ENCODE measurements at regions not wholly inside any gene's neighbourhood (a gene's known extent, or its start where the extent isn't known, plus 50 kb on each side); places are given as distances from the start of the nearest gene placed in this dataset.

DNA sequence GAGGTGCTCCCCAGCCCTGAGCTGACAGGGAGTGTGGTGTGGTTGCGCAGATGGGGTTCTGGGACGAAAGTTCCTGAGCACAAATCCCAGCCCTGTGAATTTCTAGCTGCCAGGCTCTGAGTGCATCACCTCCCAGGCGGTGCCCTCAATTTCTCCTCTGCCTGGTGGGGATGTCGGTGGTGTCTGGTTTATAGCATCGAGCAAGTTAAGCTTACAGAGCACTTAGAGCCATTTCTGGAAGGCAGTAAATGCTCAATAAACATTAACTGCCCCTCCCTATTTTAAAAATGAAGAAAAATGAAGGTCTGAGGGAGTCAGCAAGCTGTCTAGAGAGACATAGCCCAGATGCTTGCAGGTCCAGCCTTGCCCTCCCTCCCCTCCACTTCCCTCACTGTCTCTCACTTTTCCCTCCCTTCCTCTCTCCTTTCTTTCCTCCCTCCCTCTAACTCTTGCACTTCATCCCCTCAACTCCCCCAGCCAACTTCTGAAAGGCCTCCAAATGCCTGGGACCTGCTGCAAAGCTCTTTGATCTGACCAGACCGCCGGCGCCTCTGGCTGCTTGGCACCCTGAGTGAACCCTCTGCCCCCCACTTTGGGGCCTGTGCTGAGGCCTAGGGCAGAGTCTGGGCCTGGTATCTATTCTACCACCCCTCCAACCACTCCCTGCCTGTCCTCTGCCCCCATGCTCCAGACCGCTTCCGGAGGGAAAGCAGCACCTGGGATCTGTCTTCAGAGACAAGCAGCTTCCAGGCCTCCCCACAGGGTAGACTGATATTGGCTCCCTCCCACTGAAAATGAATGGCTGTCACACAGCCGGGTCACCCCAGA lies 438.3 kb downstream of the RPS24 start:
- H3K9me3 ChIP-seq (ENCODE audit: control insufficient read depth, insufficient read depth, low read length), result no peaks in the 10 kb centered on the region
- H3K27me3 ChIP-seq (ENCODE audit: control insufficient read depth, insufficient read depth, low read length), result no peaks in the 10 kb centered on the region
- H3K4me3 ChIP-seq (ENCODE audit: low read depth, low read length), result no peak overlapping the region
- peaks cover 3% of the 10 kb centered on the region for H3K4me1 ChIP-seq (ENCODE audit: control insufficient read depth, insufficient read depth, low read length)
- no peak overlapping the region for H3K9ac ChIP-seq (ENCODE audit: low read depth, low read length)
- H3K36me3 ChIP-seq (ENCODE audit: control insufficient read depth, insufficient read depth, low read length), result no peaks in the 10 kb centered on the region

DNA sequence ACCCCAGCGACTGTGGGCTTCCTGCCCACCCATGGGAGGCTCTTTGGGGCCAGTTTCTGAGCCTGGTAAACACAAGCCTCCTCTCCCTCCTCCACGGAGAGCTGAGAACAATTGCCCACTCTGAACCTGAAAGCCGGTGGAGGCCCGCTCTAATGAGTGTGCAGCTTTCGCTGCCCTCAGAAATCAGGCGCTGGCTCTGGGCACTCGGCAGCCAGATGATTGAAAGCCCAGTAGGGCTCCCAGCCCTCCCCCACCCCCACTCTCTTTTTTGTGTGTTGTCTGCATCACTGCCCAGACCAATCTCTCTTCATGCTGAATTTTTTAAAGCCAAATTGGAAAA lies 438.9 kb downstream of the RPS24 start:
- H3K9ac ChIP-seq (ENCODE audit: low read depth, low read length), result no peak overlapping the region
- H3K4me1 ChIP-seq (ENCODE audit: control insufficient read depth, insufficient read depth, low read length), result peaks cover 3% of the 10 kb centered on the region
- H3K9me3 ChIP-seq (ENCODE audit: control insufficient read depth, insufficient read depth, low read length), result no peaks in the 10 kb centered on the region
- H3K27me3 ChIP-seq (ENCODE audit: control insufficient read depth, insufficient read depth, low read length), result no peaks in the 10 kb centered on the region
- H3K36me3 ChIP-seq (ENCODE audit: control insufficient read depth, insufficient read depth, low read length), result no peaks in the 10 kb centered on the region
- H3K4me3 ChIP-seq (ENCODE audit: low read depth, low read length), result no peak overlapping the region

DNA sequence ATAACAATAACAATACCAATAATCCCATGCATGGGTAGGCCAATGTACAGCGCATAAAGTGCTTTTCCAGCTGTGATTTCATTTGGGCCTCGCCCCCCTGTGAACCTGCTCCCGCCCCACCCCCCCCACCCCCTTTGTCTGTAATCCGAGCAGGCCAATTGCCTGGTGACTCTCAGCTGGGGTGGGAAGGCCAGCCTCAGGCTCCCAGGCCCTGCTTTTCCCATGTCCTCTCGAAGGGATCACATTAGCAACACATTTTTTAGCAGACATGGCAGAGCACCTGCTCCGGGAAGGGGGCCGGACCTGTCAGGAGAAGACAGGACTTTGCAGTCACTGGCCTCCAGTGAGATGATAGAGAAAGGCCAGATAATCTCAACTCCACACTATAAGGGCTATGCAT lies 439.3 kb downstream of the RPS24 start:
- H3K4me1 ChIP-seq (ENCODE audit: control insufficient read depth, insufficient read depth, low read length), result peaks cover 3% of the 10 kb centered on the region
- H3K36me3 ChIP-seq (ENCODE audit: control insufficient read depth, insufficient read depth, low read length), result no peaks in the 10 kb centered on the region
- H3K9me3 ChIP-seq (ENCODE audit: control insufficient read depth, insufficient read depth, low read length), result no peaks in the 10 kb centered on the region
- no peak overlapping the region for H3K4me3 ChIP-seq (ENCODE audit: low read depth, low read length)
- no peak overlapping the region for H3K9ac ChIP-seq (ENCODE audit: low read depth, low read length)
- no peaks in the 10 kb centered on the region for H3K27me3 ChIP-seq (ENCODE audit: control insufficient read depth, insufficient read depth, low read length)

DNA sequence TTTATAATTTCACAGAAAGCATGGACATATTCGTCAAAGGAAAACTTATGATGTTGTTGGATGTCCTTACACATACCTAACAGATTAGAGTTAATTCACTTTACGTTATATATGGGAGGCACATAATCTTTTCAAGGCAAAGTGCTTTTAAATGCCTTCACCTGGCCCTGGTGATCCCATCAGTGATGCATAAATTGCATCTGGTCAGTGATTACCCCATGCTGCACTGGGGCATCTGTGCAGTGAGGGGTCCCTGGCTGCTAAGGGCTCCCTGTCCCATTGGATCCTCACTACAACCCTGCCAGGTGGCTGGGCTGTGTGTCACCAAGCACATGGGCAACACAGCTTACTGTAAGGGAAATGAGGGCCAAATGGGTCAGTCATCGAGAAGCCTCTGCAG lies 441.1 kb downstream of the RPS24 start:
- H3K9ac ChIP-seq (ENCODE audit: low read depth, low read length), result no peak overlapping the region
- H3K36me3 ChIP-seq (ENCODE audit: control insufficient read depth, insufficient read depth, low read length), result no peaks in the 10 kb centered on the region
- no peak overlapping the region for H3K4me3 ChIP-seq (ENCODE audit: low read depth, low read length)
- no peaks in the 10 kb centered on the region for H3K27me3 ChIP-seq (ENCODE audit: control insufficient read depth, insufficient read depth, low read length)
- H3K9me3 ChIP-seq (ENCODE audit: control insufficient read depth, insufficient read depth, low read length), result no peaks in the 10 kb centered on the region
- H3K4me1 ChIP-seq (ENCODE audit: control insufficient read depth, insufficient read depth, low read length), result peaks cover 3% of the 10 kb centered on the region

DNA sequence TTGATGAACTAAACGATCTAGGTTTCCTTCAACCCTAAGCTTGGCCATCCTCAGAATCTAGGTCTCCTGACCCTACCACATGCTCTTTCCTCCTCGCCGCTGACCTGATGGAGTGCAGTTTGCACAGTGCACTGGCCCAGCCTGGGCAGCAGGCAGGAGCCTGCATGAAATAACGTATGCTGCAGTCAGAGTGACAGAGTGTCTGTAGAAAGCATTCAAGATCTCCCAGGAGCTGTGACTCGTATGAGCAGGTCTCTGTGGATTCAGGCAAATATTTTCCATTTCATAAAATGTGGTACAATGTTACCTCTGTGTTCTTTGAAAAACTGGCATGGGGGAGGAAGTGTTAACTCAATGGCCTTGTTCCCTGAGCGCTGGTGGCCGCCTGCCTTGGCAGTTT lies 441.8 kb downstream of the RPS24 start:
- Histone ChIP-seq H3K9ac (ENCODE audit: low read depth, low read length) (no peak overlapping the region), H3K4me3 (ENCODE audit: low read depth, low read length) (no peak overlapping the region), H3K36me3 (ENCODE audit: control insufficient read depth, insufficient read depth, low read length) (no peaks in the 10 kb centered on the region), H3K27me3 (ENCODE audit: control insufficient read depth, insufficient read depth, low read length) (no peaks in the 10 kb centered on the region), H3K9me3 (ENCODE audit: control insufficient read depth, insufficient read depth, low read length) (no peaks in the 10 kb centered on the region), H3K4me1 (ENCODE audit: control insufficient read depth, insufficient read depth, low read length) (peaks cover 3% of the 10 kb centered on the region)

DNA sequence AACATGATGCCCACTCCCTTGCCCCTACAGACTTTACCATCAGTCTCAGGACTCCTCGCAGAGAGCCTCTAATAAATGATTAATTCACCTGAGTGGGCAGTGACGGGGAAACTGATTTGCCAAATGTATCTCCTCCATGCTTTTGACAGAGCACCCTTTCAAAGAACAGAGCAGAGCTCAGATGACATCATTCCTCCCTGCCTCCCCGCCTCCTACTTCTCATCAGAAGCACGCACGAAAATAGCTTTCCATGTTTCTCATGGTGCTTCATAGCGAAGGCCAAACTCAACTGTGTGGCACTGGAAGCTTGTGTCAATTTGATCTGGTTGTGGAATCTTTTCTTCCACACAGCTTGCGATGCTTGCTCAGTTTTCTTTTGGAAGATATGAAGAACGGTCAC lies 442.5 kb downstream of the RPS24 start:
- Histone ChIP-seq H3K4me3 (ENCODE audit: low read depth, low read length) (no peak overlapping the region), H3K27me3 (ENCODE audit: control insufficient read depth, insufficient read depth, low read length) (no peaks in the 10 kb centered on the region), H3K36me3 (ENCODE audit: control insufficient read depth, insufficient read depth, low read length) (no peaks in the 10 kb centered on the region), H3K4me1 (ENCODE audit: control insufficient read depth, insufficient read depth, low read length) (peaks cover 3% of the 10 kb centered on the region), H3K9ac (ENCODE audit: low read depth, low read length) (no peak overlapping the region), H3K9me3 (ENCODE audit: control insufficient read depth, insufficient read depth, low read length) (no peaks in the 10 kb centered on the region)

DNA sequence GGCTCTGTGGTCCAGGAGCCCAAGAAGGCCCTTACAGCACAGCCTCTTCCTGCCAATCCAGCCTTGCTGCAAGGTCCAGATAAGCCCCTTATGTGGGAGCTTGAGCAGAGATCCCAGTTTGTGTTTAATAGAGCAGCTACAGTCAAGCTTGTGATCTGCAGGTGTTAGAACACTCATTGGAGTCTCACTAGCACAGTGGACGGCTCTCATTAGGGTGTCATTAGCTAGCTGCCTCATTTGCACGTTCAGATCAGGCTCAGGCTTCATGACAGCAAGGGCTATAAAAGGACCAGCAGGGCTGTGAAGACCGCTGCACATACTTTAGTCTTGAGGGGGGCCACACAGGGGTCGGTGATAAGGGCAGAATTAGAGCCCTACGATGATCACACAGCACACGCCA lies 443.2 kb downstream of the RPS24 start:
- no peak overlapping the region for H3K4me3 ChIP-seq (ENCODE audit: low read depth, low read length)
- no peaks in the 10 kb centered on the region for H3K27me3 ChIP-seq (ENCODE audit: control insufficient read depth, insufficient read depth, low read length)
- peaks cover 3% of the 10 kb centered on the region for H3K4me1 ChIP-seq (ENCODE audit: control insufficient read depth, insufficient read depth, low read length)
- no peaks in the 10 kb centered on the region for H3K36me3 ChIP-seq (ENCODE audit: control insufficient read depth, insufficient read depth, low read length)
- H3K9me3 ChIP-seq (ENCODE audit: control insufficient read depth, insufficient read depth, low read length), result no peaks in the 10 kb centered on the region
- H3K9ac ChIP-seq (ENCODE audit: low read depth, low read length), result no peak overlapping the region

DNA sequence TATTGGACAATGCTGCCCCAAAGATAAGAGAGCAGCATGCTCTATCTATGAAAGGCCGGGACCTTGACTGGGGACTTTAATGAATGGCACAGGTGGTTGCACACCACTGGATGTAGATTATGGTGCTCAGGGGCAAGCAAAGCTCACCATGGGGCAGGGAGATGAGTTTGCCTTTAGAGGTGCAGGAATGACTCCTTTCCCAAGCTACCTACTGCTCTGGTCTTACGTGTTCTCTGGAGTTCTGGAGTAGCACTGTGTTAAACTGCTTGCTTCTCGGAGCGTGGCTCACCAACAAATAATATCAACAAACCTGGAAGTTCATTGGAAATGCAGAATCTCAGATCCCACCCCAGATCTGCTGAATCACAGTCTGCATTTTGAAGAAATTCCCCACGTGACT lies 445.3 kb downstream of the RPS24 start:
- Histone ChIP-seq H3K36me3 (ENCODE audit: control insufficient read depth, insufficient read depth, low read length) (no peaks in the 10 kb centered on the region), H3K27me3 (ENCODE audit: control insufficient read depth, insufficient read depth, low read length) (no peaks in the 10 kb centered on the region), H3K4me1 (ENCODE audit: control insufficient read depth, insufficient read depth, low read length) (no peaks in the 10 kb centered on the region), H3K9ac (ENCODE audit: low read depth, low read length) (no peak overlapping the region), H3K9me3 (ENCODE audit: control insufficient read depth, insufficient read depth, low read length) (no peaks in the 10 kb centered on the region), H3K4me3 (ENCODE audit: low read depth, low read length) (no peak overlapping the region)

DNA sequence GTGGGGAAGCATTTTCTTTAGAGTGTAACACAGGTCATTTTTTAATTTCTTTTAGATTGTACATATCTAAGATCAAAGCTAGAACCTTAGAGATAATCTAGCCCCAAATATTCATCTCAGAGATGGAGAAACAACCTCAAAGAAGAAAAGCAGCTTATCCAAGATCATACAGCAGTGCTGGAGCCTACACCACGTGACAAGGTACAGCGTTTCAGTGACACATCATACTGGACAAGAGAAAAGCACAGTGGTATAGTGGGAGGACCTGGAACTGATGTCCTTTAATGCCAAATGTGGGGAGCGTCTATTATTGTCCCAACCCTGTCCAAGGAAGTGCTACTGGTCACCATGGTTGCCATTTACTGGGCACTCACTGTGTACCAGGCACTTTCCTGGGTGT lies 445.8 kb downstream of the RPS24 start:
- no peaks in the 10 kb centered on the region for H3K9me3 ChIP-seq (ENCODE audit: control insufficient read depth, insufficient read depth, low read length)
- H3K4me1 ChIP-seq (ENCODE audit: control insufficient read depth, insufficient read depth, low read length), result no peaks in the 10 kb centered on the region
- no peak overlapping the region for H3K4me3 ChIP-seq (ENCODE audit: low read depth, low read length)
- H3K9ac ChIP-seq (ENCODE audit: low read depth, low read length), result no peak overlapping the region
- no peaks in the 10 kb centered on the region for H3K27me3 ChIP-seq (ENCODE audit: control insufficient read depth, insufficient read depth, low read length)
- no peaks in the 10 kb centered on the region for H3K36me3 ChIP-seq (ENCODE audit: control insufficient read depth, insufficient read depth, low read length)

DNA sequence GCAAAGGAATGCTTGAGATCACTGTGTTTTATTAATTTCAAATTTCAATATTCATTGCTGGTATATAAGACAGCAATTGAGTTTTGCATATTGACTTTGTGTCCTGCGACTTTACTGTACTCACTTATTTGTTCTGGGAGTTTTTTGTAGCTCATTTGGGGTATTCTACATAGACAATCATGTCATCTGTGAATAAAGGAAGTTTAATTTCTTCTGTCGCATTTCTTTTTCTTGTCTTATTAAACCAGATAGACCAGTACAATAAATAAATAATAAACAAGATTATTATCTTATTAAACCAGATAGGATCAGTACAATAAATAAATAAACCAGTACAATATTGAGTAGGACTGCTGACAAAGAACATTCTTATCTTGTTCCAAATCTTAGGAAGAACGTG lies 448.2 kb downstream of the RPS24 start:
- H3K36me3 ChIP-seq (ENCODE audit: control insufficient read depth, insufficient read depth, low read length), result no peaks in the 10 kb centered on the region
- no peaks in the 10 kb centered on the region for H3K27me3 ChIP-seq (ENCODE audit: control insufficient read depth, insufficient read depth, low read length)
- no peaks in the 10 kb centered on the region for H3K4me1 ChIP-seq (ENCODE audit: control insufficient read depth, insufficient read depth, low read length)
- no peaks in the 10 kb centered on the region for H3K9me3 ChIP-seq (ENCODE audit: control insufficient read depth, insufficient read depth, low read length)
- no peak overlapping the region for H3K4me3 ChIP-seq (ENCODE audit: low read depth, low read length)
- H3K9ac ChIP-seq (ENCODE audit: low read depth, low read length), result no peak overlapping the region

DNA sequence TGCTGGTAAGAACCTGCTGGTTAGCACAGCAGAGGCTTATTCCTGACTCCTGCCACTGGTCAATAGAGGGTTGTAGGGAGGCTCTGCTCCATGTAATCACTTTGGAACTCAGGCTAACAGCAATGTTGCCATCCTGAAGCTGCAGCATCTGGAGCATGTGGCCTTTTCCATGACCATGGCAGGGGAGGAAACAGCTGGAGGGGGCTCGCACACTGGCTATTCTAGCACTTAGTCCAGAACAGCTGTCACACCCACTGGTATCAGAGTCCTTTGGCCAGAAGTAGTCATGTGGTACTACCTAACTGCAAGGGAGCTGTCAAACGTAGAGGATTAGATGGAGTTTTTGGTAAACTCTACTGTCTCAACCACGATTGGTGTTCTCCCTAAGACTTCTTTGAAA lies 450.0 kb downstream of the RPS24 start:
- Histone ChIP-seq H3K27me3 (ENCODE audit: control insufficient read depth, insufficient read depth, low read length) (no peaks in the 10 kb centered on the region), H3K9me3 (ENCODE audit: control insufficient read depth, insufficient read depth, low read length) (no peaks in the 10 kb centered on the region), H3K36me3 (ENCODE audit: control insufficient read depth, insufficient read depth, low read length) (no peaks in the 10 kb centered on the region), H3K9ac (ENCODE audit: low read depth, low read length) (no peak overlapping the region), H3K4me1 (ENCODE audit: control insufficient read depth, insufficient read depth, low read length) (no peaks in the 10 kb centered on the region), H3K4me3 (ENCODE audit: low read depth, low read length) (no peak overlapping the region)

DNA sequence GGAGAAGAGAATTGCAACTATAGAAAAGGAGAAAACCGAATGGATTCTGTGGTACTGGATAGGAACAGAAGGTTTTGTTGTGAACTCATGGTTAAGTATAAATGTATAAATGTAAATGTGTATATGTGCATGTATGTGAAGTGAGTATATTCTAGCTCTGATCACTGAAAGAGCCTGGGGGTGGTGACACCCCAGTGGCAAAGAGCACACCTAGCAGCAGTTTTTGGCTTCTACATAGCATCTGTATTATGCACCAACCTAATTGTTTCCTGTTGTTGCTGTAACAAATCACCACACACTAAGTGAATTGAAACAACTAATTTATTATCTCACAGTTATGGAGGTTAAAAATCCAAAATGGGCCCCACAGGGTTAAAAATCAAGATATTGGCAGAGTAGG lies 455.4 kb downstream of the RPS24 start:
- Histone ChIP-seq H3K4me1 (ENCODE audit: control insufficient read depth, insufficient read depth, low read length) (no peaks in the 10 kb centered on the region), H3K9me3 (ENCODE audit: control insufficient read depth, insufficient read depth, low read length) (peaks cover 4% of the 10 kb centered on the region), H3K27me3 (ENCODE audit: control insufficient read depth, insufficient read depth, low read length) (no peaks in the 10 kb centered on the region), H3K9ac (ENCODE audit: low read depth, low read length) (no peak overlapping the region), H3K36me3 (ENCODE audit: control insufficient read depth, insufficient read depth, low read length) (no peaks in the 10 kb centered on the region), H3K4me3 (ENCODE audit: low read depth, low read length) (no peak overlapping the region)
